ENCODE measurements at regions not wholly inside any gene's neighbourhood (a gene's known extent, or its start where the extent isn't known, plus 50 kb on each side); places are given as distances from the start of the nearest gene placed in this dataset.

- POLR2A ChIA-PET, result no interaction called here
Measured at GRCh38 chr12:90593596-90594295, 361.2 kb downstream of the CCER1 start.

More at GRCh38 chr12:90593596-90594295, 361.2 kb downstream of the CCER1 start:
- Histone ChIP-seq H3K4me3 (no peak overlapping the region), H3K27ac (ENCODE audit: control insufficient read depth, insufficient read depth) (no peak overlapping the region), H2AFZ (ENCODE audit: control insufficient read depth, low read depth, low read length) (no peak overlapping the region), H3K36me3 (ENCODE audit: control insufficient read depth in 2 of 2, insufficient read depth in 2 of 2, low read length in 1 of 2) (no peaks in the 10 kb centered on the region), H4K20me1 (ENCODE audit: control insufficient read depth, insufficient read depth) (no peaks in the 10 kb centered on the region), H3K9me3 (replicated peaks; ENCODE audit: control insufficient read depth, insufficient read depth, low read length) (no peaks in the 10 kb centered on the region), H3K9ac (ENCODE audit: control insufficient read depth, insufficient read depth, low read length) (no peak overlapping the region), H3K79me2 (ENCODE audit: control insufficient read depth, insufficient read depth, low read length) (no peaks in the 10 kb centered on the region), H3K4me2 (ENCODE audit: control insufficient read depth, insufficient read depth) (no peak overlapping the region), H3K27me3 (replicated peaks in 1 of 2; ENCODE audit: control insufficient read depth in 2 of 2, insufficient read depth in 2 of 2, low read length in 1 of 2) (no peaks in the 10 kb centered on the region), H3K4me1 (ENCODE audit: control insufficient read depth, insufficient read depth, low read length) (no peaks in the 10 kb centered on the region)
- in situ Hi-C loops (cut with MboI), result no loop called here
- ChIA-PET CTCF (no interaction called here), SMC1A (ENCODE audit: uncharacterized antibody, unreplicated experiment) (no interaction called here), RAD21 (ENCODE audit: unreplicated experiment) (no interaction called here)
- WGBS (ENCODE audit: insufficient coverage, insufficient replicate concordance, low lambda C conversion rate, missing lambda C conversion rate), result 29% methylated on average over 2 of the region's 2 CpGs
- TF ChIP-seq CEBPZ (IDR thresholded peaks at IDR 0.05; ENCODE audit: low read depth, low read length) (no peak), HDAC6 (IDR thresholded peaks at IDR 0.05; ENCODE audit: unreplicated experiment) (no peak), MYB (IDR thresholded peaks at IDR 0.05; ENCODE audit: borderline replicate concordance, low read depth, low read length) (no peak), SIX5 (IDR thresholded peaks at IDR 0.05; ENCODE audit: low read depth, low read length, severe bottlenecking) (no peak), WRNIP1 (IDR thresholded peaks at IDR 0.05; ENCODE audit: borderline replicate concordance, low read depth, low read length) (no peak)
- no TSS peak for BruUV-seq (replicated peaks)
- ATAC-seq (no peak), FAIRE-seq (no peak), DNase-seq (ENCODE audit: low read depth, low spot score) (no peak)
- intact Hi-C loops (cut with micrococcal nuclease; ENCODE audit: unreplicated experiment), result no loop called here

All from GM12878 (cell line).